Activated naive CD8-positive, alpha-beta T cell (primary cell): ENCODE measurements at regions not wholly inside any gene's neighbourhood (a gene's known extent, or its start where the extent isn't known, plus 50 kb on each side); places are given as distances from the start of the nearest gene placed in this dataset.
A peak's percentile ranks its signal among the peaks of the same experiment; 100 is the strongest.

Experiments used
- H3K27ac Mint-ChIP-seq: one replicate; pipeline ENCODE4 v1.8.0; 2021; ENCODE audit warnings: mixed read lengths
- H3K27me3 Mint-ChIP-seq: one replicate; pipeline ENCODE4 v1.8.0; 2021; ENCODE audit warnings: mixed read lengths
- H3K36me3 Mint-ChIP-seq: one replicate; pipeline ENCODE4 v1.8.0; 2021; ENCODE audit warnings: mixed read lengths
- H3K4me1 Mint-ChIP-seq: one replicate; pipeline ENCODE4 v1.8.0; 2021; ENCODE audit warnings: low read depth, mixed read lengths
- H3K4me3 Mint-ChIP-seq: one replicate; pipeline ENCODE4 v1.8.0; 2021; ENCODE audit warnings: mild to moderate bottlenecking, mixed read lengths
- H3K9me3 Mint-ChIP-seq: one replicate; pipeline ENCODE4 v1.8.0; 2021; ENCODE audit warnings: low read depth, mixed read lengths

GRCh38 chr14:61996753-61997152 is 234.5 kb downstream of the SNAPC1 start:
- Mint-ChIP-seq H3K36me3 (no peaks in the 10 kb centered on the region), H3K27me3 (peaks cover 3% of the 10 kb centered on the region), H3K27ac (no peak overlapping the region), H3K9me3 (no peaks in the 10 kb centered on the region), H3K4me1 (no peaks in the 10 kb centered on the region), H3K4me3 (no peak overlapping the region)

- Mint-ChIP-seq H3K9me3 (no peaks in the 10 kb centered on the region), H3K36me3 (no peaks in the 10 kb centered on the region), H3K4me3 (no peak overlapping the region), H3K27me3 (peaks cover 3% of the 10 kb centered on the region), H3K4me1 (no peaks in the 10 kb centered on the region), H3K27ac (no peak overlapping the region)
Measured at GRCh38 chr14:61997161-61997560, 234.9 kb downstream of the SNAPC1 start.

DNA sequence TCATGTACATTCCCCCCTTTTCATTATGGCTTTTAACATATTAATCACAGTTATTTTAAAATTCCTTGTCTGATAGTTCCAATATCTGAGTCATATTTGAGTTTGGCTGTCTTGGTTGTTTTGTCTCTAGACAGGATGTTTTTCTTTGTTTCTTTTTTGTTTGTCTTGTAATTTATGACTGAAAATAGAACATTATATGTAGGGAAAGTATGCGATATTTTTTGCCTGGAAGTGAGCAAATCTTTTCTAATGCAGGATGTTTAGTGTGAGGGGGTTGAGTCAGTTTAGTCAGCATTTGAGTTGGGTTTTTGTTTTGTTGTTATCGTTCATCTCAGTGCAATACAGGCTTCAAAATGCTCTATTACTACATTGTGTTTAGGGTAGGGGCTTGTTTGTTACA is 239.7 kb downstream of the SNAPC1 start:
- H3K4me1 Mint-ChIP-seq = peaks cover 5% of the 10 kb centered on the region
- peaks cover 13% of the 10 kb centered on the region for H3K27me3 Mint-ChIP-seq

GRCh38 chr14:62002642-62003041 is 240.4 kb downstream of the SNAPC1 start:
- H3K27me3 Mint-ChIP-seq = peaks cover 15% of the 10 kb centered on the region
- H3K4me3 Mint-ChIP-seq = no peak overlapping the region
- H3K36me3 Mint-ChIP-seq = peaks cover 3% of the 10 kb centered on the region
- H3K9me3 Mint-ChIP-seq = peaks cover 16% of the 10 kb centered on the region
- H3K4me1 Mint-ChIP-seq = peaks cover 5% of the 10 kb centered on the region
- H3K27ac Mint-ChIP-seq = peak overlapping the region; percentile 25

More for the DNA sequence above, 239.7 kb downstream of the SNAPC1 start:
- no peak overlapping the region for H3K4me3 Mint-ChIP-seq
- peaks cover 16% of the 10 kb centered on the region for H3K9me3 Mint-ChIP-seq
- peaks cover 3% of the 10 kb centered on the region for H3K36me3 Mint-ChIP-seq
- H3K27ac Mint-ChIP-seq = no peak overlapping the region

DNA sequence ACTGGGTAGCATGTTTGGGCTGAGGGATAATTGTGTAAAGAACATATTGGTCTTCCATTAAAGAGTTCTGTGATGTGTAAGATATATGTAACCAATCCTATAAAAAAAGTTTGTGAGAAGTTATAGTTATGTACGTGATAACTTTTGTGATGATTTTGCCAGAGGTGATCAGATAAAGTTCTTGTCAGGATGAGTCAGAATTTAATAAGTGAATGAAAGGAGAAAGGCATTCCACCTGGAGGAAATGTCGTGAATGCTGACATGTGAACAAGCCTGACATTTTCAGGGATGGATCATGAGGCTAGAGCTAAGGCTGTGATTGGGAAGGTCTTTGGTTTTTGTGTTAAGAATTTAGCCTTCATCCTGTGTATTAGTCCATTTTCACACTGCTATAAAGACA is 241.5 kb downstream of the SNAPC1 start:
- peaks cover 3% of the 10 kb centered on the region for H3K36me3 Mint-ChIP-seq
- H3K27ac Mint-ChIP-seq = no peak overlapping the region
- H3K4me3 Mint-ChIP-seq = no peak overlapping the region
- peaks cover 18% of the 10 kb centered on the region for H3K27me3 Mint-ChIP-seq
- H3K9me3 Mint-ChIP-seq = peaks cover 16% of the 10 kb centered on the region
- peaks cover 5% of the 10 kb centered on the region for H3K4me1 Mint-ChIP-seq

- Mint-ChIP-seq H3K27me3 (peaks cover 27% of the 10 kb centered on the region), H3K4me3 (no peak overlapping the region), H3K4me1 (peaks cover 5% of the 10 kb centered on the region), H3K27ac (no peak overlapping the region), H3K9me3 (peaks cover 16% of the 10 kb centered on the region), H3K36me3 (peaks cover 3% of the 10 kb centered on the region)
Measured at GRCh38 chr14:62006116-62006731, 244.0 kb downstream of the SNAPC1 start.

- H3K27ac Mint-ChIP-seq = no peak overlapping the region
- no peak overlapping the region for H3K4me3 Mint-ChIP-seq
- H3K27me3 Mint-ChIP-seq = peaks cover 8% of the 10 kb centered on the region
- H3K9me3 Mint-ChIP-seq = no peaks in the 10 kb centered on the region
- no peaks in the 10 kb centered on the region for H3K4me1 Mint-ChIP-seq
- H3K36me3 Mint-ChIP-seq = no peaks in the 10 kb centered on the region
Measured at GRCh38 chr14:62015243-62015642, 253.0 kb downstream of the SNAPC1 start.

- Mint-ChIP-seq H3K36me3 (no peaks in the 10 kb centered on the region), H3K27me3 (peaks cover 8% of the 10 kb centered on the region), H3K4me1 (no peaks in the 10 kb centered on the region), H3K9me3 (no peaks in the 10 kb centered on the region), H3K27ac (no peak overlapping the region), H3K4me3 (no peak overlapping the region)
Measured at GRCh38 chr14:62015945-62016344, 253.7 kb downstream of the SNAPC1 start.

- H3K27me3 Mint-ChIP-seq = peaks cover 10% of the 10 kb centered on the region
- H3K4me3 Mint-ChIP-seq = no peak overlapping the region
Measured at GRCh38 chr14:62017651-62018230, 255.5 kb downstream of the SNAPC1 start.

DNA sequence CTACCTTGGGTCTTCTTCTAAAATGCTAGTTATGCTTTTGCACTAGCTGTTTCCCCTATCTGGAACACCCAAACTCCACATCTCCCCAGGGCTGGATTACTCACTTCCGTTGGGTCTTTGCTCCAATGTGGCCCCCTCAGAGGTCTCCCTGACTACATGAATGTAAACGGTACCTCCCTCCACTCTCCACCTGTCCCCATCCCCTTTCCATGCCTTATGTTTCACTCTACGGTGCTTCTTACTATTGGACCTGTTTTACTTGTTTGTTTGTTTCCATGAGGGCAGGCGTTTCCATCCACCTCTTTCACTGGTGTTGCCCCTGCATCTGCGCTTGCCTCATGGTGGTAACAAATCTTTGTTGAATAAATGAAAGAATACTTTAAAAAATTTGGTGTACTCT is 256.4 kb downstream of the SNAPC1 start:
- Mint-ChIP-seq H3K9me3 (no peaks in the 10 kb centered on the region), H3K27ac (no peak overlapping the region), H3K27me3 (peaks cover 10% of the 10 kb centered on the region), H3K4me1 (no peaks in the 10 kb centered on the region), H3K4me3 (no peak overlapping the region), H3K36me3 (no peaks in the 10 kb centered on the region)

More at GRCh38 chr14:62017651-62018230, 255.5 kb downstream of the SNAPC1 start:
- Mint-ChIP-seq H3K4me1 (no peaks in the 10 kb centered on the region), H3K9me3 (no peaks in the 10 kb centered on the region), H3K27ac (no peak overlapping the region), H3K36me3 (no peaks in the 10 kb centered on the region)

- H3K9me3 Mint-ChIP-seq = no peaks in the 10 kb centered on the region
- H3K4me3 Mint-ChIP-seq = no peak overlapping the region
- no peaks in the 10 kb centered on the region for H3K4me1 Mint-ChIP-seq
- no peaks in the 10 kb centered on the region for H3K36me3 Mint-ChIP-seq
- H3K27ac Mint-ChIP-seq = no peak overlapping the region
- peaks cover 6% of the 10 kb centered on the region for H3K27me3 Mint-ChIP-seq
Measured at GRCh38 chr14:62027958-62028357, 265.7 kb downstream of the SNAPC1 start.

DNA sequence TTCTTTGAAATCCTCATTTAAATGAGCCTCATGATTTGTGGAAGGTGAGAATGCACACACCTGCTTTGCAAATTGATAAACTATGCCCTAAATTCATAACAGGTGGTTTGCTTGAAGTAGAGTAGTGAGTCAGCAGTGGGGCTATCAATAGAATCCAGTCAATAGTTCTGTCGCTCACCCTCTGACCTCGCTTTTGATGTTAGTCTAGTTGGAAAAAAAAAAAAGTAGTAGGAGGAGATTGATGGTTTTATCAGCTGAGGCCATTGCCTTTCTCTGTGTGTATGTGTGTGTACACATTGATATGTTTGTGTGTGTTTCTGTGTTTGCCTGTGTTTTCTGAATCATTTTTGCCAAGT is 267.3 kb downstream of the SNAPC1 start:
- no peak overlapping the region for H3K27ac Mint-ChIP-seq
- H3K4me1 Mint-ChIP-seq = no peaks in the 10 kb centered on the region
- peaks cover 9% of the 10 kb centered on the region for H3K9me3 Mint-ChIP-seq
- H3K4me3 Mint-ChIP-seq = no peak overlapping the region
- peaks cover 6% of the 10 kb centered on the region for H3K27me3 Mint-ChIP-seq
- no peaks in the 10 kb centered on the region for H3K36me3 Mint-ChIP-seq

DNA sequence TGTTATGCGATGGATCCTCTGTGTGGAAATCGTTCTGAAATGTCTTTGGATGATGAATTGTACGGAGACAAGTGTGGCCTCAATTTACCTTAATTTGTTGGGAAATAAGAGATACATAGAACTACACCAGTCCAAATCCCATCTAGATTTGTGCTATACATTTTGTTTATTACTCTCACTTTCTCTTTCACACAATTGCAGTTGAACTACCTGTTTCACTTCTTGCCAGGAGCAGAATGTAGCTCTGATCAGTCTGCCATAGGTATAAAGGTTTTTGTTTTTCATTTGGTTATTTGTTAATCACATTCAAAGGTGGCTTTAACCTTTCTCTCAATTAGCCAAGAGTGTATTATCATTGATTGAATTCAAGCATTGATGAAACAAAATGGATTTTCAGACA is 268.2 kb downstream of the SNAPC1 start:
- H3K27me3 Mint-ChIP-seq = peaks cover 6% of the 10 kb centered on the region
- no peaks in the 10 kb centered on the region for H3K4me1 Mint-ChIP-seq
- peaks cover 9% of the 10 kb centered on the region for H3K9me3 Mint-ChIP-seq
- H3K4me3 Mint-ChIP-seq = no peak overlapping the region
- no peaks in the 10 kb centered on the region for H3K36me3 Mint-ChIP-seq
- H3K27ac Mint-ChIP-seq = no peak overlapping the region

DNA sequence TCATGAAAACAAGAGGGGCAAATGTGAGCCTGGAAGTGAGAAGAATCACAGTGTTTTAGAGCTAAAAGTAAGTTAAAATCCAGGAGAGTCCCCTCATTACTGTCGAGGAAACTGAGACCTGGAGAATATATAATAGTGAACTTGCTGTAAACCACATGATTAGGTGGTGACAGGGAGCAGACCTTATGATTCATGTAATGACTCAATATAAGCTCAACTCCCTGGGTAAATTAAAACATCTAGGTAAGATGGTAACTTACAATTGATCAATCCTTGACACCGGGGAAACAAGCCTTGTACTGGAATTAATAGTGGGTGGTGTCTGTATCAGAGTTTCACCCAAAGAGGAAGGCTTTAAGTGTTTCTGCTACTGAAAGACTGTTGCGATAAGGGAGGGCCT is 269.3 kb downstream of the SNAPC1 start:
- no peak overlapping the region for H3K4me3 Mint-ChIP-seq
- peaks cover 9% of the 10 kb centered on the region for H3K9me3 Mint-ChIP-seq
- H3K27me3 Mint-ChIP-seq = peaks cover 6% of the 10 kb centered on the region
- no peaks in the 10 kb centered on the region for H3K36me3 Mint-ChIP-seq
- no peak overlapping the region for H3K27ac Mint-ChIP-seq
- H3K4me1 Mint-ChIP-seq = no peaks in the 10 kb centered on the region

- H3K27me3 Mint-ChIP-seq = no peaks in the 10 kb centered on the region
- H3K4me3 Mint-ChIP-seq = no peak overlapping the region
- H3K4me1 Mint-ChIP-seq = no peaks in the 10 kb centered on the region
- no peak overlapping the region for H3K27ac Mint-ChIP-seq
- H3K36me3 Mint-ChIP-seq = no peaks in the 10 kb centered on the region
- no peaks in the 10 kb centered on the region for H3K9me3 Mint-ChIP-seq
Measured at GRCh38 chr14:62053188-62053587, 291.0 kb downstream of the SNAPC1 start.

GRCh38 chr14:62056789-62057188 is 294.6 kb downstream of the SNAPC1 start:
- Mint-ChIP-seq H3K27ac (no peak overlapping the region), H3K27me3 (peaks cover 3% of the 10 kb centered on the region), H3K4me1 (no peaks in the 10 kb centered on the region), H3K4me3 (no peak overlapping the region), H3K9me3 (no peaks in the 10 kb centered on the region), H3K36me3 (peaks cover 2% of the 10 kb centered on the region)
